GM21390 (cell line): ENCODE measurements at regions not wholly inside any gene's neighbourhood (a gene's known extent, or its start where the extent isn't known, plus 50 kb on each side); places are given as distances from the start of the nearest gene placed in this dataset.
"Not testable (repeated sequence)": the region's sequence is repeated elsewhere in the genome, so short reads cannot be mapped to it uniquely, and the experiment has no call there.

ENCODE experiments used
- ATAC-seq: cut with Tn5 transposase; IDR thresholded peaks from one replicate; pipeline ENCODE4 v1.9.1; 2021; ENCODE audit not compliant: unreplicated experiment

GRCh38 chr6:112636650-112637262, 289.6 kb downstream of the RFPL4B start:
- no peak for ATAC-seq

- ATAC-seq = no peak
Measured at GRCh38 chr6:112639391-112639831, 292.3 kb downstream of the RFPL4B start.

GRCh38 chr6:112640891-112641290, 293.8 kb downstream of the RFPL4B start:
- no peak for ATAC-seq

DNA sequence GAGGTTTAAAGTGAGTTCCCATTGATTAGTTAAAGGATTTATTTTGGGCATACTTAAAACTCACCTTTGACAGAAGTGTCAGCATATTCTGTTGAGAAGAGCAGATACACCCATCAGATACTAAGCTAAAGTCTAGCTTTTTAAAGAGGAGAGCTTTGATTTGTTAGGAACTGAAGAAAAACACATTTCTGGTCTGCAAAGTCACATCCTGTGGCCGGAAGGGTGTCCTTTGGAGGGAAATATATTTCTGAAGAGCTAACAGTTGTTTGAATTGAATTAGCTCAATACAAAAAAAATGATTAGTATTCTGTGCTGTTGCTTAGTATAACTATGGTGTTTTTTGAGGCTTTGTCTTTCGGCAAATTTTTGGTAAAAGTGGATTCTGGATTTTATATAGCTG, 302.7 kb downstream of the RFPL4B start:
- no peak for ATAC-seq

DNA sequence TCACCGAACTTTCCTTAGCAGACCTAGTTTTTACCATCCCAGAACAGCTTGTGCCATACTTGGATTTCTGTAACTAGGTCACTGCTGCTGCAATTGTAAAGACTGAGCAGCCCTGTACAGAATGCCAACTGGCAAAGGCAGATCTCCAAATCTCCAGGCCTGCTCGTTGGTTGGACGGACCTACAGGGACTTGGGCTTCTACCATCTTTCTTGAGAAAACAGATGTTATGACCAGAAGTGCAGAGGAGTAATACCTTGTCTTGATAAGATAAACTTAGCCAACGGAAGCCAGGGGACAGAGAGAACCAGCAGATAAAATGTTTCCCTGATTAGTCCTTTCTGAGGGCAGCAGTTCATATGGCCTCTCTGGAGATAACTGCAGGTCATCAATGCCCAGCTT, 304.1 kb downstream of the RFPL4B start:
- no peak for ATAC-seq

DNA sequence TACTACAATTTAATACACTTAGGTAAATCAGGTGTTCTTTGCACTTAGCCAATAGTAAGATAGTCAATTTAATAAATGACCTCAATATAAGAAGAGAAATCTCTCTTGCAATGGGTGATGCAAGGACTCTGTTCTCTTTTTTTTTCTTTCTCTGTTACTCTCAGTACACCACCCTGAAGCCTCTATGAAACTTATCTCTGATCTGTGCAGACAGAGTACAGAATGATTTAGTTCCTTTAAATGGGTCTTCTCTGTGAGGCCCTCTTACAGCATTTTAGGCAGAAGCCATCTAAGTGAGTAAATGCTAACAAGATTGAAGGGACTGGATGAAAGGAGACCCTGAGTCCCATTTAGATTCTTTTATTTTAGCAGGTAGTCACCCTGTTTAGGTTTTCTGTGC, 312.8 kb downstream of the RFPL4B start:
- ATAC-seq = no peak

DNA sequence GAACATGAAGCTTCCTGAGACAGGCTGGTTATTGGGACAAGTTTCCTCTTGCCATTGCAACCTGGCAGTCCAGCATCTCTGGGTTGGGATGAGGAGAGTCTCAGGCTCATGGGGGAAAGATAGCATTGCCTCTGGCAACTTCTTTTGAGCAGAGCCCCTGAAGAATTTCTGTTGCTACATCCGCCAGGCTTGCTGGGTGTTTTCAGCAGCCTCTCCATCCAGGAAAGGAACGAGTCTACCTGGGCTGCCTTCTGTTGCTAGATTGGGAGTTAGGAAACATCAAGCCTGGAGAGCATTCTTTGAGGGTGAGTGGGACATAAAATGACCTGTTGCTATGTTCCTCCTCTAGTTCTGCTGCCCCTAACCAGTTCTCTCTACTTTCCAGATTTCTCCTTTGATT, 313.5 kb downstream of the RFPL4B start:
- ATAC-seq = no peak

GRCh38 chr6:112663698-112664097, 316.6 kb downstream of the RFPL4B start:
- ATAC-seq = no peak

- no peak for ATAC-seq
Measured at GRCh38 chr6:112665114-112665513, 318.0 kb downstream of the RFPL4B start.

- ATAC-seq = no peak
Measured at GRCh38 chr6:112665815-112666214, 318.7 kb downstream of the RFPL4B start.

DNA sequence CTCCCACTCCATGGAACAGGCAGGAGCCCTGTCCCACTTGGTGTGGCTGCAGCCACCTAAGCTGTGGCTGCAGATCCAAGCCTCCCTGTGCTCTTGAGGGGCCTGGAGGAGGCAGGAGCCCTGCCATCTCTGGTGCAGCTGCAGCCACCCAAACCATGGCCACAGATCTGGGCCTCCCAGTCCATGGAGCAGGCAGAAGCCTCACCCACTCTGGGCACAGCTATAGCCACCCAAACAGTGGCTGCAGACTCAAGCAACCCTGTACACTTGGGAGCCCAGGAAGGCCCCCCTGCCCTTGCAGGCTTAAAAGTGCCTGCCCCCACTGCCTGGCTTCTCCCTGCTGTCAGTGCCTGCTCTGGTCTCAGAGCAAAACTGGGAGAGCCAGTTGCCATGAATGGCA, 320.3 kb downstream of the RFPL4B start:
- no peak for ATAC-seq

GRCh38 chr6:112680091-112680490, 333.0 kb downstream of the RFPL4B start:
- no peak for ATAC-seq

GRCh38 chr6:112682071-112682470, 334.9 kb downstream of the RFPL4B start:
- ATAC-seq = no peak

DNA sequence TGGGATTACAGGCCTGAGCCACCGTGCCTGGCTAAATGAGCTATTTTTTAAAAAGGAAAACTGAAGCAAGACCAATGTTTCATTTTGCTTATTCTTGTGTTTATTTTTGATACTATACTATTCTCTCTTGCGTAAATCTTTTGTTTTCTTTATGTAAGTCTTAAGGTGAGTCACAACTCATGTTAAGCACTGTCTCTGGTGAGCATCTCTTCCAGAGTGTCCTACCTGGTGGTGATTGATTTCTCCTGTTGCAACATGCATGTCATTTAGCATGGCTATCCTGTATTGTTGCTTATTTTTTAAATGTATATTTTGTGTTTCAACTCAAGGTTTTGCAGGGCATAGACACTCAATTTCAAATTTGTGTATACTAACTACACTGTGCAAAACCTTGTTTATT, 336.0 kb downstream of the RFPL4B start:
- ATAC-seq = no peak

- ATAC-seq = no peak
Measured at GRCh38 chr6:112683926-112684325, 336.8 kb downstream of the RFPL4B start.

- not testable (repeated sequence) for ATAC-seq
Measured at GRCh38 chr6:112685521-112686220, 338.5 kb downstream of the RFPL4B start.

DNA sequence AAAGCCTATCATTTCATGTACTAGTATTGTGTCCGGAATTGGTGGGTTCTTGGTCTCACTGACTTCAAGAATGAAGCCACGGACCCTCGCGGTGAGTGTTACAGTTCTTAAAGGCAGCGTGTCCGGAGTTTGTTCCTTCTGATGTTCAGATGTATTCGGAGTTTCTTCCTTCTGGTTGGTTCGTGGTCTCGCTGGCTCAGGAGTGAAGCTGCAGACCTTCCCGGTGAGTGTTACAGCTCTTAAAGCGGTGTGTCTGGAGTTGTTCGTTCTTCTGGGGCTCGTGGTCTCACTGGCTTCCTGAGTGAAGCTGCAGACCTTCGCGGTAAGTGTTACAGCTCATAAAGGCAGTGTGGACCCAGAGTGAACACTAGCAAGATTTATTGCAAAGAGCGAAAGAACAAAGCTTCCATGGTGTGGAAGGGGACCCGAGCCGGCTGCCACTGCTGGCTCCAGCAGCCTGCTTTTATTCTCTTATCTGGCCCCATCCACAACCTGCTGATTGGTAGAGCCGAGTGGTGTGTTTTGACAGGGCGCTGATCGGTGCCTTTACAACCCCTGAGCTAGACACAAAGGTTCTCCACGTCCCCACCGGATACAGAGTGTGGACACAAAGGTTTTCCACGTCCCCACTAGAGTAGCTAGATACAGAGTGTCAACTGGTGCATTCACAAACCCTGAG, 341.5 kb downstream of the RFPL4B start:
- not testable (repeated sequence) for ATAC-seq

DNA sequence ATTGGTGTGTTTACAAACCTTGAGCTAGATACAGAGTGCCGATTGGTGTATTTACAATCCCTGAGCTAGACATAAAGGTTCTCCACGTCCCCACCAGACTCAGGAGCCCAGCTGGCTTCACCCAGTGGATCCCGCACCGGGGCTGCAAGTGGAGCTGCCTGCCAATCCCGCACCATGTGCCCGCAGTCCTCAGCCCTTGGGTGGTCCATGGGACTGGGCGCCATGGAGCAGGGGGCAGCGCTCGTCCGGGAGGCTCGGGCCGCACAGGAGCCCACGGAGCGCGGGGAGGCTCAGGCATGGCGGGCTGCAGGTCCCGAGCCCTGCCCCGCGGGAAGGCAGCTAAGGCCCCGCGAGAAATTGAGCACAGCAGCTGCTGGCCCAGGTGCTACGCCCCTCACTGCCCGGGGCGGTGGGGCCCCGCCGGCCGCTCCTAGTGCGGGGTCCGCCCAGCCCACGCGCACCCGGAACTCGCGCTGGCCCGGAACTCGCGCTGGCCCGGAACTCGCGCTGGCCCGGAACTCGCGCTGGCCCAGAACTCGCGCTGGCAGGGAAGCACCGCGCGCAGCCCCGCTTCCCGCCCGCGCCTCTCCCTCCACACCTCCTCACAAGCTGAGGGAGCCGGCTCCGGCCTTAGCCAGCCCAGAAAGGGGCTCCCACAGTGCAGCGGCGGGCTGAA, 342.2 kb downstream of the RFPL4B start:
- ATAC-seq = not testable (repeated sequence)

GRCh38 chr6:112690497-112691202, 343.5 kb downstream of the RFPL4B start:
- no peak for ATAC-seq

- no peak for ATAC-seq
Measured at GRCh38 chr6:112691289-112691688, 344.2 kb downstream of the RFPL4B start.

DNA sequence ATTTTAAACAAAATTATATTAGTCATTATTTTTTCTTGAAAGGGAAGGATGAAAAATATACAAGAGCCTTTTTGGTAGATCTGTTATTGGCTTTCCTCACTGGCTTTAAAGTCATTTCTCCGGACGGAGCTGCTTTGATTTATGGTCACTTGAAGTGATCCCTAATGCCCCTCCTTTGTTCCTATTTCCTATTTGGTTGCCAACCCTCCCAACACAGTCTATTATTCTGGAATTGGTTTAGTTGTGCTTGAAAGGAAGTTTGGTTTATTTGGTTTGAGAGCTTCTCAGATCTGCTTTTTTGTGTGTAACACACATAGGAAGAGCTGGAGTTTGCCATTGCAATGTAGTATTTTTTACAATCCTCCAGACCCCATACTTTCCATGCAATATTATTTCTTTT, 347.9 kb downstream of the RFPL4B start:
- ATAC-seq = no peak
